ENCODE measurements at regions not wholly inside any gene's neighbourhood (a gene's known extent, or its start where the extent isn't known, plus 50 kb on each side); places are given as distances from the start of the nearest gene placed in this dataset.

GRCh38 chrX:99301990-99302389 is 1108.1 kb downstream of the PCDH19 start:
- Histone ChIP-seq H3K4me3 (no peak overlapping the region), H3K9me2 (ENCODE audit: insufficient read depth) (no peaks in the 10 kb centered on the region), H3K27ac (ENCODE audit: low read depth) (no peak overlapping the region), H2AFZ (no peak overlapping the region), H3K79me2 (replicated peaks; ENCODE audit: insufficient read depth) (no peaks in the 10 kb centered on the region), H3F3A (replicated peaks; ENCODE audit: low read depth) (no peaks in the 10 kb centered on the region), H3K4me2 (no peak overlapping the region), H3K36me3 (ENCODE audit: insufficient read depth) (no peaks in the 10 kb centered on the region), H3K4me1 (ENCODE audit: insufficient read depth) (no peaks in the 10 kb centered on the region), H4K20me1 (replicated peaks; ENCODE audit: insufficient read depth) (no peaks in the 10 kb centered on the region), H3K27me3 (ENCODE audit: insufficient read depth) (no peaks in the 10 kb centered on the region)
- Mint-ChIP-seq H3K27ac (no peak overlapping the region), H3K9me3 (no peaks in the 10 kb centered on the region), H3K27me3 (ENCODE audit: insufficient read depth, low read depth, poor library complexity) (no peaks in the 10 kb centered on the region), H3K4me1 (no peaks in the 10 kb centered on the region), H3K4me3 (no peak overlapping the region), H3K36me3 (ENCODE audit: low read depth) (no peaks in the 10 kb centered on the region)
- ATAC-seq (peak; percentile 69), DNase-seq (ENCODE audit: low spot score) (peak; percentile 49)
- TF ChIP-seq CTCF (conservative IDR thresholded peaks at IDR 0.05; ENCODE audit: low read depth in 2 of 2) (peak; percentile 64 to 68), ETS1 (IDR thresholded peaks at IDR 0.05) (no peak)

- Mint-ChIP-seq H3K36me3 (ENCODE audit: low read depth) (no peaks in the 10 kb centered on the region), H3K9me3 (peaks cover 14% of the 10 kb centered on the region; the same call in 2 of the 3 replicates), H3K27ac (no peak overlapping the region), H3K4me1 (no peaks in the 10 kb centered on the region), H3K27me3 (ENCODE audit: insufficient read depth, low read depth, poor library complexity) (no peaks in the 10 kb centered on the region), H3K4me3 (no peak overlapping the region)
- DNase-seq (ENCODE audit: low spot score) (peak; percentile 2), ATAC-seq (no peak)
- H3K36me3 ChIP-seq (ENCODE audit: insufficient read depth), result no peaks in the 10 kb centered on the region
- H3K9me2 ChIP-seq (ENCODE audit: insufficient read depth), result no peaks in the 10 kb centered on the region
- no peak overlapping the region for H3K27ac ChIP-seq (ENCODE audit: low read depth)
- no peak overlapping the region for H2AFZ ChIP-seq
- no peaks in the 10 kb centered on the region for H3K4me1 ChIP-seq (ENCODE audit: insufficient read depth)
- no peak overlapping the region for H3K4me3 ChIP-seq
- H3K4me2 ChIP-seq, result no peak overlapping the region
- no peaks in the 10 kb centered on the region for H3K27me3 ChIP-seq (ENCODE audit: insufficient read depth)
- H3K79me2 ChIP-seq (replicated peaks; ENCODE audit: insufficient read depth), result no peaks in the 10 kb centered on the region
- no peaks in the 10 kb centered on the region for H4K20me1 ChIP-seq (replicated peaks; ENCODE audit: insufficient read depth)
- no peak for TF ChIP-seq REST (IDR thresholded peaks at IDR 0.05; ENCODE audit: unreplicated experiment)
- peak; percentile 32 to 40; a peak in 2 of 4 replicates for TF ChIP-seq CTCF (conservative IDR thresholded peaks at IDR 0.05; ENCODE audit: low read depth in 2 of 2)
- H3F3A ChIP-seq (replicated peaks; ENCODE audit: low read depth), result no peaks in the 10 kb centered on the region
Observed at GRCh38 chrX:99271641-99272040, 1138.4 kb downstream of the PCDH19 start.

All from GM23338 (cell line).